Superior temporal gyrus (tissue), 1 donor: ENCODE measurements at regions not wholly inside any gene's neighbourhood (a gene's known extent, or its start where the extent isn't known, plus 50 kb on each side); places are given as distances from the start of the nearest gene placed in this dataset.
"Not testable (repeated sequence)": the region's sequence is repeated elsewhere in the genome, so short reads cannot be mapped to it uniquely, and the experiment has no call there.

Experiments used
- DNase-seq: peaks from one replicate; pipeline ENCODE4 v3.0.0-alpha.2; 2016; ENCODE audit errors: extremely low spot score

- no peak for DNase-seq
Observed at GRCh38 chr3:106119614-106120082, 250.8 kb upstream of the CBLB start.

GRCh38 chr3:106120356-106120755 lies 251.5 kb upstream of the CBLB start:
- no peak for DNase-seq

GRCh38 chr3:106121491-106122289 lies 252.9 kb upstream of the CBLB start:
- DNase-seq: no peak

- no peak for DNase-seq
Observed at GRCh38 chr3:106124818-106125217, 256.0 kb upstream of the CBLB start.

GRCh38 chr3:106125321-106125720 lies 256.5 kb upstream of the CBLB start:
- DNase-seq: no peak

- no peak for DNase-seq
Observed at GRCh38 chr3:106126067-106126845, 257.4 kb upstream of the CBLB start.

- no peak for DNase-seq
Observed at GRCh38 chr3:106126846-106127235, 258.0 kb upstream of the CBLB start.

- no peak for DNase-seq
Observed at GRCh38 chr3:106129939-106130338, 261.1 kb upstream of the CBLB start.

GRCh38 chr3:106130384-106131198 lies 261.8 kb upstream of the CBLB start:
- no peak for DNase-seq

GRCh38 chr3:106135451-106136160 lies 266.8 kb upstream of the CBLB start:
- DNase-seq: no peak

GRCh38 chr3:106139826-106140225 lies 271.0 kb upstream of the CBLB start:
- no peak for DNase-seq

- DNase-seq: no peak
Observed at GRCh38 chr3:106140431-106140830, 271.6 kb upstream of the CBLB start.

GRCh38 chr3:106144030-106144429 lies 275.2 kb upstream of the CBLB start:
- DNase-seq: no peak

- not testable (repeated sequence) for DNase-seq
Observed at GRCh38 chr3:106148440-106149082, 279.7 kb upstream of the CBLB start.

GRCh38 chr3:106157411-106157810 lies 288.6 kb upstream of the CBLB start:
- no peak for DNase-seq

GRCh38 chr3:106160396-106160795 lies 291.6 kb upstream of the CBLB start:
- no peak for DNase-seq

GRCh38 chr3:106161246-106161645 lies 292.4 kb upstream of the CBLB start:
- DNase-seq: no peak

- no peak for DNase-seq
Observed at GRCh38 chr3:106167728-106168127, 298.9 kb upstream of the CBLB start.

GRCh38 chr3:106168962-106169750 lies 300.3 kb upstream of the CBLB start:
- no peak for DNase-seq

GRCh38 chr3:106170636-106171035 lies 301.8 kb upstream of the CBLB start:
- no peak for DNase-seq
